Caco-2 (cell line): ENCODE measurements at regions not wholly inside any gene's neighbourhood (a gene's known extent, or its start where the extent isn't known, plus 50 kb on each side); places are given as distances from the start of the nearest gene placed in this dataset.

ENCODE experiments used
- BruUV-seq: library from RNA; stranded (reverse); fragments of 400-500 nt; replicated peaks from 2 replicates; lab custom pipeline; 2021; lab: Mats Ljungman, UMichigan
- CTCF ChIA-PET: fragments of 300-600 bp; sonication (Branson Sonifier 250); formaldehyde crosslinking; loops from one replicate; lab custom pipeline; 2022; ENCODE audit warnings: antibody characterized with exemption; lab: Charles Lee
- POLR2A ChIA-PET: fragments of 300-600 bp; sonication (Branson Sonifier 250); formaldehyde crosslinking; loops from one replicate; lab custom pipeline; 2022; ENCODE audit warnings: antibody characterized with exemption; lab: Charles Lee
- DNase-seq, 2 experiments: peaks; one replicate each; pipeline versions ENCODE4 v3.0.0 to v3.0.0-alpha.2; 2020 to 2022
- H3K27me3 ChIP-seq: replicated peaks from 2 replicates; pipeline ENCODE4 v1.6.0; 2011; ENCODE audit warnings: low read length; ENCODE audit not compliant: control insufficient read depth, insufficient read depth
- H3K36me3 ChIP-seq: 2 replicates; pipeline ENCODE4 v1.5.1; 2011; ENCODE audit warnings: low read length; ENCODE audit not compliant: control insufficient read depth, insufficient read depth
- H3K4me1 ChIP-seq: fragments of 250-450 bp; sonication (Bioruptor Pico); 2 replicates; pipeline ENCODE4 v1.5.1; 2020; ENCODE audit warnings: mild to moderate bottlenecking
- H3K4me3 ChIP-seq: 2 replicates; pipeline ENCODE4 v1.5.1; 2011; ENCODE audit warnings: low read depth, mild to moderate bottlenecking, control low read depth, low read length
- H3K9me3 ChIP-seq: fragments of 250-450 bp; sonication (Bioruptor Pico); 2 replicates; pipeline ENCODE4 v1.5.1; 2020; ENCODE audit warnings: mild to moderate bottlenecking, moderate library complexity
- H3K27ac Mint-ChIP-seq: one replicate; pipeline ENCODE4 v1.8.0; 2022; ENCODE audit warnings: mixed read lengths; ENCODE audit not compliant: unreplicated experiment
- H3K27me3 Mint-ChIP-seq: one replicate; pipeline ENCODE4 v1.8.0; 2022; ENCODE audit warnings: mixed read lengths; ENCODE audit not compliant: insufficient read depth, unreplicated experiment
- H3K36me3 Mint-ChIP-seq: one replicate; pipeline ENCODE4 v1.8.0; 2022; ENCODE audit warnings: mild to moderate bottlenecking, mixed read lengths; ENCODE audit not compliant: insufficient read depth, unreplicated experiment
- H3K4me1 Mint-ChIP-seq: one replicate; pipeline ENCODE4 v1.8.0; 2022; ENCODE audit warnings: low read depth, mixed read lengths; ENCODE audit not compliant: unreplicated experiment
- H3K4me3 Mint-ChIP-seq: one replicate; pipeline ENCODE4 v1.8.0; 2022; ENCODE audit warnings: mild to moderate bottlenecking, moderate library complexity, mixed read lengths; ENCODE audit not compliant: unreplicated experiment
- H3K9me3 Mint-ChIP-seq: one replicate; pipeline ENCODE4 v1.8.0; 2022; ENCODE audit warnings: mixed read lengths; ENCODE audit not compliant: unreplicated experiment
- CTCF ChIP-seq, 2 experiments: fragments of 200-600 bp in 1 of 2; IDR thresholded peaks; 1 replicate in 1 of 2; 2 replicates in 1 of 2; pipeline versions ENCODE4 v1.5.1 to v1.8.0; 2011 to 2022; ENCODE audit warnings: antibody characterized with exemption in 1 of 2, control low read depth in 1 of 2, inconsistent platforms in 1 of 2, low read depth in 1 of 2, low read length in 1 of 2, mild to moderate bottlenecking in 1 of 2, moderate library complexity in 1 of 2; ENCODE audit not compliant: insufficient read depth in 1 of 2, severe bottlenecking in 1 of 2, unreplicated experiment in 1 of 2
- intact Hi-C: fragments of 100-400 bp; cut with micrococcal nuclease; formaldehyde crosslinking; loops from one replicate; pipeline ENCODE4 v1.10.0; 2022; ENCODE audit not compliant: unreplicated experiment

GRCh38 chr13:31517599-31517998, 221.7 kb upstream of the RXFP2 start:
- intact Hi-C loops = no loop called here
- BruUV-seq = no TSS peak
- no peak for TF ChIP-seq CTCF (IDR thresholded peaks at IDR 0.05; ENCODE audit: insufficient read depth in 1 of 2, low read depth in 1 of 2, low read length in 1 of 2, severe bottlenecking in 1 of 2, unreplicated experiment in 1 of 2)
- Mint-ChIP-seq H3K9me3 (no peaks in the 10 kb centered on the region), H3K27ac (no peak overlapping the region), H3K4me1 (no peaks in the 10 kb centered on the region), H3K4me3 (no peak overlapping the region), H3K36me3 (no peaks in the 10 kb centered on the region), H3K27me3 (peaks cover 7% of the 10 kb centered on the region)
- POLR2A ChIA-PET = no interaction called here
- no peak for DNase-seq
- CTCF ChIA-PET = no interaction called here
- H3K27me3 ChIP-seq = peaks cover 1% of the 10 kb centered on the region
- H3K9me3 ChIP-seq = 0 out of 2 replicates have a peak, but pooled peaks cover 3% of the 10 kb centered on the region
- H3K36me3 ChIP-seq = no peaks in the 10 kb centered on the region
- H3K4me1 ChIP-seq = 0 out of 2 replicates have a peak, but pooled peaks cover 5% of the 10 kb centered on the region
- no peak overlapping the region for H3K4me3 ChIP-seq

DNA sequence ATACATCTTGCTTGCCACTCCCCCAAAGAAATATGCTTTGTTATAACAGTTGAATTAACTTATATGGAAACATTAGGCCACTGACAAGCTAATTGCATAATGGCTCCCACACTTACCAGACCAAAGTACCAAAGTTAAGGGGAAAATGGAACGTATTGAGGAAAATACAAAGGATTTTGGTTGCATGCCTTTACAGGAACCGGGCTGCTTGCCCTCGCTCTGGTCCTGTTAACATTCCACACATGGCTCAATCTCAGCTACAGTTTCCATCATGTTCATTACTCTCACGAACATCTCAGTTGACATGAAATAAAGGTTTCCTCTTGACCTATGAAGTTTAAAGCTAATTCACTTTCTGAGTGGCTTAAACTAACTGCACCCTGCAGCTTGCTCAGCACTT, 220.7 kb upstream of the RXFP2 start:
- CTCF ChIA-PET = interaction anchor here (1.0 kb wide), 1 partner anchor 20 kb away, joined by 5 read pairs; no protein-coding TSS in a partner anchor
- BruUV-seq = no TSS peak
- no peaks in the 10 kb centered on the region for H3K27me3 ChIP-seq

GRCh38 chr13:31521435-31521834, 217.9 kb upstream of the RXFP2 start:
- H3K9me3 ChIP-seq = no peaks in the 10 kb centered on the region
- H3K36me3 ChIP-seq = no peaks in the 10 kb centered on the region; the same call in 1 of the 2 replicates
- DNase-seq = no peak
- no peaks in the 10 kb centered on the region for H3K27me3 ChIP-seq
- Mint-ChIP-seq H3K4me3 (no peak overlapping the region), H3K27ac (no peak overlapping the region), H3K9me3 (no peaks in the 10 kb centered on the region), H3K4me1 (no peaks in the 10 kb centered on the region), H3K36me3 (no peaks in the 10 kb centered on the region), H3K27me3 (no peaks in the 10 kb centered on the region)
- 0 out of 2 replicates have a peak, but pooled peaks cover 5% of the 10 kb centered on the region for H3K4me1 ChIP-seq
- POLR2A ChIA-PET = no interaction called here
- intact Hi-C loops = no loop called here
- H3K4me3 ChIP-seq = no peak overlapping the region
- no peak for TF ChIP-seq CTCF (IDR thresholded peaks at IDR 0.05; ENCODE audit: insufficient read depth in 1 of 2, low read depth in 1 of 2, low read length in 1 of 2, severe bottlenecking in 1 of 2, unreplicated experiment in 1 of 2)
- CTCF ChIA-PET = no interaction called here
- BruUV-seq = no TSS peak

More for the DNA sequence above, 220.7 kb upstream of the RXFP2 start:
- Mint-ChIP-seq H3K9me3 (no peaks in the 10 kb centered on the region), H3K4me3 (no peak overlapping the region), H3K4me1 (no peaks in the 10 kb centered on the region), H3K27ac (no peak overlapping the region), H3K27me3 (peaks cover 7% of the 10 kb centered on the region), H3K36me3 (no peaks in the 10 kb centered on the region)
- Histone ChIP-seq H3K4me1 (0 out of 2 replicates have a peak, but pooled peaks cover 5% of the 10 kb centered on the region), H3K9me3 (0 out of 2 replicates have a peak, but pooled peaks cover 3% of the 10 kb centered on the region), H3K36me3 (no peaks in the 10 kb centered on the region), H3K4me3 (no peak overlapping the region)
- TF ChIP-seq CTCF (IDR thresholded peaks at IDR 0.05; ENCODE audit: insufficient read depth in 1 of 2, low read depth in 1 of 2, low read length in 1 of 2, severe bottlenecking in 1 of 2, unreplicated experiment in 1 of 2) = no peak
- intact Hi-C loops = no loop called here
- DNase-seq = no peak
- POLR2A ChIA-PET = no interaction called here
